Hematopoietic multipotent progenitor cell treated with erythropoietin and hydrocortisone succinate and interleukin-3 and kit ligand, for 15 days (in vitro differentiated cells): ENCODE measurements at regions not wholly inside any gene's neighbourhood (a gene's known extent, or its start where the extent isn't known, plus 50 kb on each side); places are given as distances from the start of the nearest gene placed in this dataset.

Source experiments
- DNase-seq: peaks from one replicate; pipeline ENCODE4 v3.0.0-alpha.2; 2015; ENCODE audit warnings: low spot score

GRCh38 chr20:39876976-39877635, 811.9 kb downstream of the MAFB start:
- DNase-seq, result no peak

DNA sequence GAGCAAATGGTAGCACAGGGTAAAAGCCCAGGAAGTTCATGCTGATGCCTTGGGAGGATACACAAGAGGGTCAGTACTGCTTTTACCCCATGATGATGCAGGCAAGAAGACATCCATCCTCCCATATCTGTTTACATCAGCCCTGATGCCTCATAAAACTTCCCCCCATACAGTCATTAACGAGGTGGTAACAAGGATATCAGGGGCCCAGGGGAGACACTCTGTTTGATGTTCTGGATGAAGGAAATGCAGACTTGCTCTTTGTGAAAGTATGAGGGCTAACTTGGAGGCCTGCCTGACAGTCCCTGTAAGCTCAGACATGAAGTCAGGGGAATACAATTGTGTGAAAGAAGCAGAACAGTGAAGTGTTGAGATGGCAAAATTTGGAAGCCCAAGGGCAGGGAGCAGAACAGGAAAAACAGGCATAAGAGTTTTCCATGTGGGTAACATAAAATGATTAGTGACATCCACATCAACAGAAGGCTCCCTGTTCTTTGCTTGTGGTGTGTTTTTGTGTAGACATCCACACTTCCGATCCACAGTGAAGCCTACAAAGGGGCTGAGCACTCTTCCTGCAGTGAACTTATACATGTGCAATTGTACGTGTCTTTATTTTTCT, 813.4 kb downstream of the MAFB start:
- no peak for DNase-seq

DNA sequence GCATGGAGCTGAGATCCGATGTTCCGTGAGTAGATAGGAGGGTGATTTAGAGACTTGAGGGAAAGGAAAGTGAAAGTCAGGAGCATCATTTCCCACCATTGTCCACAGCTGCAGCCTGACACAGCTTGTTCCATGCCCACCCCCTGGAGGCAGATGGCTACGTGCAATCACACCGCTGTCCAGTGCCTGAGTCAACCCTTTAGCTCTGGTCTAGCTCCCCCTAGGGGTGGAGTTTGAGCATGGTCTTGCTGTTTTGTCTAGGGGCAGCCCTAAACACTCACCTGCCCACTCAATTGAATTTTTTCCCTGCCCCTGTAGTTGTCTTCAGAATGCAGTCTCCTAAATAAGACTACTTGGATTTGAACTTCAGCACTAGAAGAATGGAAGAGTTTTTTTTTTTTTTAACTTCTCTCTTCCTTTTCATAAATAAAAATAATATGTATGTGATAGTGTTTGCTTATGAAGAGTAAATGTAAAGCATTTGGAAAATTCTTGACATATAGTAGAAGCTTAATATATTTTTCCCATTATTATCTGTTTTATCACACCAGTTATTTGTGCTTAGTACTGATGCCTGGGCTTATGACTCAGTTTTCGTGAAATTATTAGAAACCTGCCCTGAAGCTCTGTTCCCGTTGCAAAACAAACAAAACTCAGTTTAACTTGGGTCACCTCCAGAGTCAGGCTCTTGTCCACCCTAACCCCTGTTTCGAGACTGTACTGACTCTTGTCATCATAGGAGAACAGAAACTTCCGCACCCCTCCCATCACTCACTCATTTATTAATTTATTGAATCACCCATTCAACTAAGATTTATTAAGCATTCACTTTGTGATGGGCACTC, 814.8 kb downstream of the MAFB start:
- DNase-seq, result peak; percentile 28

DNA sequence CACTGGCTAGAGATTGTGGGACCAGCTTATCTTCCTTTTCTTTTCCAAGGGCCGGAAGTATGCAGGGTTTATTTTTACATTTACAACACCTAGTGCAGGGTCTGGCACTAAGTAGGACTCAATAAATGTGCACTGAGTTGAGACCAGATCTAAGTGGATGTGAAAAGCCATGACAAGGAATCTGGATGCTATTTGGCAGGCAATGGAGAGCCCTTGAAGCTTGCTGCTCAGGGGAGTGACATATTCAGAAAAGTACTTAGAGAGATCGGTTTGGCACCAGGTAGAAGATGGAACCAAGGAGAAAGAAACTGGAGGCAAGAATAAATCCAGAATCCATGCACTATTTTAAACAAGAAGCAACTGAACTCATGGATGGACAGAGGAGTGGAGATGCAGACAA, 815.8 kb downstream of the MAFB start:
- DNase-seq, result no peak

- DNase-seq, result no peak
Observed at GRCh38 chr20:39871013-39871412, 818.0 kb downstream of the MAFB start.

GRCh38 chr20:39865446-39865845, 823.6 kb downstream of the MAFB start:
- DNase-seq, result no peak

GRCh38 chr20:39862470-39862891, 826.6 kb downstream of the MAFB start:
- no peak for DNase-seq

DNA sequence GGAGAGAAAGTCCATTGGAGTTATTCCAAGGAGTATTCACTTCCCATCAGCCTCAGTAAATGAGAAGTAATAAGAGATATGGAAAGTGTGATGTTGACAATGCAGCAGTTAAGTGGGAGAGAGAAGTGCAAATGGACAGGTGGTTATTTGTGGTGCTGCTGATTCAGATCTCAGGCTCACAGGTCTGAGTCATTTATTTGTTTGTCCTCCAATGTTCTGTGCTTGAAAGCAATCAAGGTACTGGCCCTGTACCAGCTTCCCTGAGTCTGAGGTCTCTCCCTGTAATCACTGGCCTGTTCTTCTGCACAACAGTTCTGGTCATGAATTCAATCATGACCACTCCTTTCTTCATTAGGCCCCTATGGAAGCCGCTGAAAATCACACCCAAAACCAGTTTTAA, 827.7 kb downstream of the MAFB start:
- no peak for DNase-seq

GRCh38 chr20:39857835-39858234, 831.2 kb downstream of the MAFB start:
- no peak for DNase-seq

DNA sequence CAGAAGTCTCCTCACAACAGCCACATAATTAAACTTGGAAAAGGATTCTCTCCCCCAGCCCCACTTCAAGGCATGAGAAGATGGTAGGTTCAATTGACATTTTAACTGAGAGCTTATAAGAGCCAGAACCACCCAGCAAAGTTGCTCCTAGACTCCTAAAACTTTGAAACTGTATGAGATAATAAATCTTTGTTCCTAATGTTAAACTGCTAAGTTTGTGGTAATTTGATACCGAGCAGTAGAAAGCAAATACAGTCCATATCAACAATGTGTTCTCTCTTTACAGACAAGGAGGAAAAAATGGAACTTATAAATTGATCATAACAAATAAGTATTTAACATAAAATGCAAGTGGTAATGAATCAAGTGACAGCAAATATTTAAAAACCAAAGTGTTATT, 831.8 kb downstream of the MAFB start:
- no peak for DNase-seq

GRCh38 chr20:39855799-39856198, 833.2 kb downstream of the MAFB start:
- no peak for DNase-seq

GRCh38 chr20:39855056-39855455, 834.0 kb downstream of the MAFB start:
- no peak for DNase-seq

DNA sequence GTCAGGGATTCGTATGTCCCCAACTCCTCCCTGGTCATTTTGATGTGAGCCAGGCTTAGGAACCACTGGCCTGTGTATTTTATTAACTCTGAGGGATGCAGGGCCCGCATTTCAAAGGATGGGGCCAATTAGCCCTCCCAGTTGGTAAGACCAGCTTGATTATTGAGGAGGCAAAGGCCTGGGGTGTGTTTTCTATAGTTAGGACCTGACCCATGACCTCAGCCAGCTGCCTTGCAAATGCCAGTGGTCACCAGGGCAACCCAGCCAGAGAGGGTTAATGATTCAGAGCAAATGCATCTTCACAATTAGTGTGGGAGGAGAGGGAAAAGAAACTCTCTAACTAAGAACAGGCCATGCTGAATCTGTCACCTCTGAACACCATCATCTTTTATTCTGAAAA, 835.4 kb downstream of the MAFB start:
- DNase-seq, result no peak

DNA sequence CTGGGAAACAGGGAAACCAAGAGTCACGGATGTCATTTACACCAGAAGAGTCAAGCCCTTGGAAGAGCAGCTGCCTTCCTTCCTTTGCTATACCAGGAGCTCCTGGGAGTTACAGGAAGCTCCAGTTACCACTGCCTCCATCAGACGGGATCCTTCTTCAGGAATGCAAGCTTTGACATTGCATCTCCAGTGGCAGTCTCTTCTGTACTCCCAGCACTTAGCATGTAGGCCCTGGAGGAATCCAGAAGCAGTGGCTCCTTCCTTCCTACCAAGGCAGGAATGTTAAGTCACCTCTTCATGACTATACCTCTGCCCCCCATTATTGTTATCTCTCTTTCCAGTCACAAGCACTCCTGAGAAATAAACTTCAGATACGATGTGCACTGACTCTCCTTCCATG, 836.0 kb downstream of the MAFB start:
- DNase-seq, result no peak

- DNase-seq, result no peak
Observed at GRCh38 chr20:39851459-39851858, 837.6 kb downstream of the MAFB start.

GRCh38 chr20:39850821-39851330, 838.2 kb downstream of the MAFB start:
- no peak for DNase-seq

- no peak for DNase-seq
Observed at GRCh38 chr20:39850246-39850645, 838.8 kb downstream of the MAFB start.

GRCh38 chr20:39849664-39850063, 839.4 kb downstream of the MAFB start:
- no peak for DNase-seq

GRCh38 chr20:39849171-39849570, 839.9 kb downstream of the MAFB start:
- no peak for DNase-seq

GRCh38 chr20:39839399-39840119, 849.5 kb downstream of the MAFB start:
- no peak for DNase-seq

DNA sequence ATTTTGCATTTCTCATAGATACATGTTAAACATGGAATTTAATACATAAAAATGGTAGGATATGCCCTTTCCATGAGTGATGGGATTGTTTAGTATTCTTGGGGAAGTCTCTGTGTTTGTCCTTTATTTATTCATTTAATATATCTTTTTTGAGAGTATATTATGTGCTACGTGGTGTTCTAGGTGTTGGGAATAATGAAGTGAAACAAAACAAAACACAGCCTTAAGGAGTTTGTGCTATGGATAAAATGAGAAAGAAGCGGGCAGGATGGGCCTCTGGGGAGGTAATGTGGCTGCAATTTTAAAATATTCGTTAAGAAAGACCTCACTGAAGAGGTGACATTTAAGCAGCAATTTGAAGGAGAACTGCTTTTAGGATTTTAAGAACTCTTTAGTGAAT, 851.5 kb downstream of the MAFB start:
- no peak for DNase-seq

- no peak for DNase-seq
Observed at GRCh38 chr20:39835130-39835842, 853.8 kb downstream of the MAFB start.
